Gastroesophageal sphincter (tissue), 4 donors: ENCODE measurements at regions not wholly inside any gene's neighbourhood (a gene's known extent, or its start where the extent isn't known, plus 50 kb on each side); places are given as distances from the start of the nearest gene placed in this dataset.

Experiments used
- ATAC-seq: fragments of 150-250 bp; one replicate; pipeline ENCODE4 v1.9.1; 2016; ENCODE audit warnings: mild to moderate bottlenecking, moderate library complexity
- H3K27ac ChIP-seq, 4 donors: fragments of 200-600 bp; sonication (generic) in 3 of 4; 1 replicate in 3 of 4; 2 replicates in 1 of 4; pipeline ENCODE4 v1.5.1; 2016 to 2019
- H3K27me3 ChIP-seq: fragments of 200-600 bp; sonication (generic); one replicate; pipeline ENCODE4 v1.5.1; 2019
- H3K36me3 ChIP-seq, 2 donors: fragments of 200-600 bp; sonication (generic); one replicate each; pipeline ENCODE4 v1.5.1; 2019; ENCODE audit warnings: control low read depth in 1 of 2
- H3K4me1 ChIP-seq, 3 donors: fragments of 200-600 bp; sonication (generic); 1 replicate in 2 of 3; 2 replicates in 1 of 3; pipeline ENCODE4 v1.5.1; 2016 to 2019; ENCODE audit warnings: control low read depth in 2 of 3
- H3K4me3 ChIP-seq, 2 donors: fragments of 200-600 bp; sonication (generic); one replicate each; pipeline ENCODE4 v1.5.1; 2019; ENCODE audit warnings: mild to moderate bottlenecking in 1 of 2, moderate library complexity in 1 of 2
- H3K9me3 ChIP-seq, 3 donors: fragments of 200-600 bp; sonication (generic); one replicate each; pipeline ENCODE4 v1.5.1; 2017 to 2019; ENCODE audit warnings: control low read depth in 2 of 3
- EP300 ChIP-seq: sonication (generic); formaldehyde crosslinking; IDR thresholded peaks from one replicate; pipeline ENCODE4 v1.6.1; 2017; ENCODE audit warnings: antibody characterized with exemption, mild to moderate bottlenecking
- POLR2A ChIP-seq, 2 donors: fragments of 450-650 bp; IDR thresholded peaks; one replicate each; pipeline ENCODE4 v1.6.1; 2017; ENCODE audit warnings: antibody characterized with exemption in 2 of 2, mild to moderate bottlenecking in 2 of 2, moderate library complexity in 1 of 2
- POLR2AphosphoS5 ChIP-seq: sonication (generic); formaldehyde crosslinking; IDR thresholded peaks from one replicate; pipeline ENCODE4 v1.6.1; 2017; ENCODE audit warnings: antibody characterized with exemption
- WGBS, 2 donors: methylation state at CpG; one replicate each; pipeline ENCODE4 v1.1.5; 2018; ENCODE audit warnings: low coverage in 1 of 2; 5-methylcytosine and 5-hydroxymethylcytosine counted together
- TF ChIP-seq, protein P1 (sequence below), 4 experiments: fragments of 200-600 bp in 2 of 4; fragments of 450-650 bp in 2 of 4; sonication (generic) in 1 of 4; IDR thresholded peaks; one replicate each; pipeline ENCODE4 v1.5.1; 2017 to 2019; ENCODE audit warnings: antibody characterized with exemption in 4 of 4, mild to moderate bottlenecking in 2 of 4, moderate library complexity in 2 of 4

DNA sequence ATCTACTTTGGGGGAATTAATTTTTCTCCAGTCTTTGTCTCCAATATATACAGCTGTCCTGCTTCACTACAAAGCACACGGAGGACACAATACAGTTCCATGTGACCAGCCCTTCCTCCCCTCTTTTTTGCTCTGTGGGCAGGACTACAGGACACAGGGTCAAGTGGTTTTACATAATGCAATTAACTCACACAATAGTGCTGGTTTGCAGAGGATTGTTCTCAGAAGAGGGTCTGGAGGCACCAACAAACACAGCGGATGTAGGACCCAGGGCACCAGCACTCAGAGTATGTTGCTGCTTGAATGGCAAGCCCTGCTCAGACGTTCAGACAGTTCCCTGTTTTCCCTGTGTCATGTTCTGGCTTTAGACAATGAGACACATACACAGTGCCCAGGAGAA is 52.0 kb upstream of the NPTX2 start:
- H3K36me3 ChIP-seq = no peaks in the 10 kb centered on the region
- TF ChIP-seq, protein P1, sequence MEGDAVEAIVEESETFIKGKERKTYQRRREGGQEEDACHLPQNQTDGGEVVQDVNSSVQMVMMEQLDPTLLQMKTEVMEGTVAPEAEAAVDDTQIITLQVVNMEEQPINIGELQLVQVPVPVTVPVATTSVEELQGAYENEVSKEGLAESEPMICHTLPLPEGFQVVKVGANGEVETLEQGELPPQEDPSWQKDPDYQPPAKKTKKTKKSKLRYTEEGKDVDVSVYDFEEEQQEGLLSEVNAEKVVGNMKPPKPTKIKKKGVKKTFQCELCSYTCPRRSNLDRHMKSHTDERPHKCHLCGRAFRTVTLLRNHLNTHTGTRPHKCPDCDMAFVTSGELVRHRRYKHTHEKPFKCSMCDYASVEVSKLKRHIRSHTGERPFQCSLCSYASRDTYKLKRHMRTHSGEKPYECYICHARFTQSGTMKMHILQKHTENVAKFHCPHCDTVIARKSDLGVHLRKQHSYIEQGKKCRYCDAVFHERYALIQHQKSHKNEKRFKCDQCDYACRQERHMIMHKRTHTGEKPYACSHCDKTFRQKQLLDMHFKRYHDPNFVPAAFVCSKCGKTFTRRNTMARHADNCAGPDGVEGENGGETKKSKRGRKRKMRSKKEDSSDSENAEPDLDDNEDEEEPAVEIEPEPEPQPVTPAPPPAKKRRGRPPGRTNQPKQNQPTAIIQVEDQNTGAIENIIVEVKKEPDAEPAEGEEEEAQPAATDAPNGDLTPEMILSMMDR (IDR thresholded peaks at IDR 0.05) = no peak
- TF ChIP-seq POLR2A (IDR thresholded peaks at IDR 0.05) = no peak
- TF ChIP-seq EP300 = no peak
- no peak for TF ChIP-seq POLR2AphosphoS5
- no peak overlapping the region for H3K4me3 ChIP-seq
- 65% methylated on average over 2 of the region's 3 CpGs; no CpG with 5 or more reads in 1 of the 2 donors for WGBS, 2 donors
- peaks cover 53% of the 10 kb centered on the region for H3K27me3 ChIP-seq
- H3K4me1 ChIP-seq = no peaks in the 10 kb centered on the region
- H3K9me3 ChIP-seq = peaks cover 0 to 33% (median 0%) of the 10 kb centered on the region in 3 donors
- no peak for ATAC-seq
- H3K27ac ChIP-seq = no peak overlapping the region

DNA sequence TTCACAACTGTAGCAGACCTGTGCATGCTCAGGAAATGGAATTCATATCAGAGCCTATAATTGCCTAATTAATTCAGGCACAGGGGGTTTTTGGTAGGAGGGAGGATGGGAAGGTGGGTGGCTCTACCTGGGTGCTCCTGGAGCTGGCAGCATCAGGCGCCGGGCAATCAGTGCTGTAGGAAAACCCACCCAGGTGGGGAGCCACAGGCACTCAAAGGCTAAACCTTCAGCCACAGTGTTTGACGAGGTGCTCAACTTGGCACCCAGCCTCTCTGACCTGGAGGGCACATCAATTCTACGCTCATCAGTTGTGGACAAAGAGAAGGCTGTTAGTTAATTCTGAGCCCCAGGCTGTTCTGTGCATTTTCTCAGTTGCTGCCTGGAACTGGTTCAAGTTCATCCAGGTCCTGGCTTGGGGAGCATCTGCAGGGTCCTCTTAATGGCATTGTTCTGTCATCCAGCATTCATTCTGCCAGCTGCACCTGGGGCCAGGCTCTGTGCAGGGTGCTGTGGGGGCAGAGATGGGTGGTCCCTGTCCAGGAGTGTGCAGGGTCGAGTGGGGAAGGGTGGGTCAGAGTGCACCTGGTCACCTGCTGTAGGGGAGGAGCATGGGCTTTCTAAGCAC is 54.1 kb upstream of the NPTX2 start:
- TF ChIP-seq, protein P1 (IDR thresholded peaks at IDR 0.05) = no peak
- TF ChIP-seq POLR2AphosphoS5 (no peak), EP300 (no peak)
- Histone ChIP-seq H3K27me3 (peaks cover 43% of the 10 kb centered on the region), H3K9me3 (peaks cover 0 to 39% (median 0%) of the 10 kb centered on the region in 3 donors), H3K27ac (no peak overlapping the region), H3K36me3 (no peaks in the 10 kb centered on the region), H3K4me1 (no peaks in the 10 kb centered on the region), H3K4me3 (no peak overlapping the region)
- 70% methylated on average over 2 of the region's 5 CpGs; no CpG with 5 or more reads in 1 of the 2 donors for WGBS, 2 donors
- ATAC-seq = no peak

DNA sequence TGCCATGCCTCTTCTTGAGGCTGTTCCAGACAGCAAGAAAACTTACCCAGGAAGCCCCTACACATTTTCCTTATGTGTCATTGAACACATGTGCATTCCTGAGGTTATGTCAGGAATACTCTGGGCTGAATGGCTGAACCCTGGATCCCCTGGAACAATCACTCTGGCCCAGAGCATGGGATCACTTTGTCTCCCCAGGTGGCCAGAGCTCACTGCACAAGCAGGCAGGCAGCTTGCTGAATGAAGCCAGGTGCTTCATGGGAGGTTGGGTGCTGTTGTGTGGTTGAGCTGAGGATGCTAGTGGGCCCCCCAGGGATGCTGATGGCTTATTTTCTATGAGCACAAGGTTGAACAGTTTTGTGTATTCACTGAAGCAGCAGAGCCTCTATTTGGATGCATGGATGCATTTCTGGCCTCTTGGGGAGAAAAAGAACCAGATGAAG is 54.7 kb upstream of the NPTX2 start:
- TF ChIP-seq POLR2AphosphoS5 (no peak), EP300 (no peak), POLR2A (IDR thresholded peaks at IDR 0.05) (no peak)
- TF ChIP-seq, protein P1 (IDR thresholded peaks at IDR 0.05) = no peak
- Histone ChIP-seq H3K9me3 (peaks cover 0 to 39% (median 0%) of the 10 kb centered on the region in 3 donors), H3K27me3 (peaks cover 39% of the 10 kb centered on the region)

DNA sequence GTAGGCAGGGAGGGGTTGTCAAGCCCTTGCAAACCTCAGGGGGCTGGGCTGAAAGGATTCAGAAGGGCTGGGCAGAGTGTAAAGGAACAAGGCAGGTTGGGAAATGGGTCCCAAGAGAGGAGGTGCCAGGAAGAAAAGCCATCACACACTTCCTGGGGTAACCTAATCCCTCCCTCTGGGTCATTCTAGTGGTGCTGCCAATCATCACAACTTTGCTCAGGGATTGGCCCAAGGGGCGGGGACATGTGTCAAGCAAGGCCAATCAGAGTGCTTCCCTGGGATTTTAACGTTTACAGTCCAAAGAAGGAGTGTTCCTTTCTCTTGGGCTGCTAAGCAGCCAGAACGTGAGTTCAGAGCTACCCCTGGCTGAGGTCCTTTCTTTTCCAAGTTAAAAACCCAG is 57.1 kb upstream of the NPTX2 start:
- no peaks in the 10 kb centered on the region for H3K4me1 ChIP-seq
- WGBS, 2 donors = no CpG with 5 or more reads among the region's 3 CpGs
- ATAC-seq = no peak
- H3K9me3 ChIP-seq = peaks cover 0 to 35% (median 0%) of the 10 kb centered on the region in 3 donors
- no peak overlapping the region for H3K4me3 ChIP-seq
- TF ChIP-seq EP300 = no peak
- TF ChIP-seq, protein P1 (IDR thresholded peaks at IDR 0.05) = no peak
- no peak for TF ChIP-seq POLR2AphosphoS5
- TF ChIP-seq POLR2A (IDR thresholded peaks at IDR 0.05) = no peak
- H3K27me3 ChIP-seq = peaks cover 47% of the 10 kb centered on the region
- no peaks in the 10 kb centered on the region for H3K36me3 ChIP-seq
- no peak overlapping the region for H3K27ac ChIP-seq

More for the DNA sequence above, 54.7 kb upstream of the NPTX2 start:
- Histone ChIP-seq H3K4me3 (no peak overlapping the region), H3K4me1 (no peaks in the 10 kb centered on the region), H3K36me3 (no peaks in the 10 kb centered on the region), H3K27ac (no peak overlapping the region)
- no peak for ATAC-seq

DNA sequence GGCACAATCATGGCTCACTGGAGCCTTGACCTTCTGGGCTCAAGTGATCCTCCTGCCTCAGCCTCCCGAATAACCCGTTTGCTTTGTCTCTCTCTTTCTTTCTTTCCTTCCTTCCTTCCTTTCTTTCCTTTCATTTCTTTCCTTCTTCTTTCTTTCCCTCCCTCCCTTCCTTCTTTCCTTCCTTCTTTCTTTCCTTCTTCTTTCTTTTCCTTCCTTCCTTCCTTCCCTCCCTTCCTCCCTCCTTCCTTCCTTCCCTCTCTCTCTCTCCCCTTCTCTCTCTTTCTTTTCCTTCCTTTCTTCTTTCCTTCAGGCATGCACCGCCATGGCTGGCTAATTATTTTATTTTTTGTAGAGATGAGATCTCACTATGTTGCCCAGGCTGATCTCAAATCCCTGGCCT is 57.9 kb upstream of the NPTX2 start:
- no peaks in the 10 kb centered on the region for H3K36me3 ChIP-seq
- 84 to 96% methylated on average over 3 of the region's 3 CpGs for WGBS, 2 donors
- TF ChIP-seq POLR2A (IDR thresholded peaks at IDR 0.05) (no peak), POLR2AphosphoS5 (no peak), EP300 (no peak)
- TF ChIP-seq, protein P1 (IDR thresholded peaks at IDR 0.05) = no peak
- no peak overlapping the region for H3K27ac ChIP-seq
- no peak for ATAC-seq
- peaks cover 0 to 27% (median 0%) of the 10 kb centered on the region in 3 donors for H3K9me3 ChIP-seq
- H3K4me1 ChIP-seq = no peaks in the 10 kb centered on the region
- no peak overlapping the region for H3K4me3 ChIP-seq
- H3K27me3 ChIP-seq = peaks cover 47% of the 10 kb centered on the region
